K562 (cell line): ENCODE measurements at regions not wholly inside any gene's neighbourhood (a gene's known extent, or its start where the extent isn't known, plus 50 kb on each side); places are given as distances from the start of the nearest gene placed in this dataset.

ENCODE experiments used
- ELF4 ChIP-seq: fragments of 450-650 bp; formaldehyde crosslinking; IDR thresholded peaks from 2 replicates; pipeline ENCODE4 v1.4.0; 2022; ENCODE audit warnings: missing genetic modification characterization
- ILF3 ChIP-seq: fragments of 450-650 bp; IDR thresholded peaks from 2 replicates; pipeline ENCODE4 v1.6.1; 2018; ENCODE audit warnings: antibody characterized with exemption, mild to moderate bottlenecking, moderate library complexity, borderline replicate concordance
- POLR2A ChIP-seq: fragments of 450-650 bp; conservative IDR thresholded peaks from 2 replicates; pipeline ENCODE4 v1.6.1; 2016
- SPI1 ChIP-seq: IDR thresholded peaks from 2 replicates; pipeline ENCODE4 v1.6.1; 2011; ENCODE audit warnings: low read depth, low read length, control low read depth, borderline replicate concordance
- SRSF9 ChIP-seq: fragments of 200-400 bp; formaldehyde crosslinking; IDR thresholded peaks from 2 replicates; pipeline ENCODE4 v1.6.1; 2017; ENCODE audit warnings: low read depth, low read length, borderline replicate concordance
- TAF1 ChIP-seq: IDR thresholded peaks from 2 replicates; pipeline ENCODE4 v1.6.1; 2011; ENCODE audit warnings: mild to moderate bottlenecking, low read length, moderate library complexity; ENCODE audit not compliant: insufficient read depth, control insufficient read depth, severe bottlenecking; ENCODE audit errors: extremely low read depth
- ZKSCAN8 ChIP-seq: fragments of 200-800 bp; sonication (Bioruptor generic); IDR thresholded peaks from 2 replicates; pipeline ENCODE4 v1.6.1; 2016; ENCODE audit warnings: missing genetic modification characterization, missing compliant biosample characterization
- TF ChIP-seq, protein P1 (sequence below): sonication (generic); formaldehyde crosslinking; IDR thresholded peaks from 2 replicates; pipeline ENCODE4 v1.8.1; 2023; ENCODE audit warnings: mild to moderate bottlenecking, missing genetic modification reagents
- TF ChIP-seq, protein P2 (sequence below): fragments of 450-650 bp; IDR thresholded peaks from 2 replicates; pipeline ENCODE4 v1.6.1; 2018; ENCODE audit warnings: mild to moderate bottlenecking, low read depth; ENCODE audit not compliant: partially characterized antibody
- TF ChIP-seq, protein P3 (sequence below): sonication (generic); formaldehyde crosslinking; IDR thresholded peaks from 2 replicates; pipeline ENCODE4 v1.8.1; 2022; ENCODE audit warnings: missing genetic modification reagents

DNA sequence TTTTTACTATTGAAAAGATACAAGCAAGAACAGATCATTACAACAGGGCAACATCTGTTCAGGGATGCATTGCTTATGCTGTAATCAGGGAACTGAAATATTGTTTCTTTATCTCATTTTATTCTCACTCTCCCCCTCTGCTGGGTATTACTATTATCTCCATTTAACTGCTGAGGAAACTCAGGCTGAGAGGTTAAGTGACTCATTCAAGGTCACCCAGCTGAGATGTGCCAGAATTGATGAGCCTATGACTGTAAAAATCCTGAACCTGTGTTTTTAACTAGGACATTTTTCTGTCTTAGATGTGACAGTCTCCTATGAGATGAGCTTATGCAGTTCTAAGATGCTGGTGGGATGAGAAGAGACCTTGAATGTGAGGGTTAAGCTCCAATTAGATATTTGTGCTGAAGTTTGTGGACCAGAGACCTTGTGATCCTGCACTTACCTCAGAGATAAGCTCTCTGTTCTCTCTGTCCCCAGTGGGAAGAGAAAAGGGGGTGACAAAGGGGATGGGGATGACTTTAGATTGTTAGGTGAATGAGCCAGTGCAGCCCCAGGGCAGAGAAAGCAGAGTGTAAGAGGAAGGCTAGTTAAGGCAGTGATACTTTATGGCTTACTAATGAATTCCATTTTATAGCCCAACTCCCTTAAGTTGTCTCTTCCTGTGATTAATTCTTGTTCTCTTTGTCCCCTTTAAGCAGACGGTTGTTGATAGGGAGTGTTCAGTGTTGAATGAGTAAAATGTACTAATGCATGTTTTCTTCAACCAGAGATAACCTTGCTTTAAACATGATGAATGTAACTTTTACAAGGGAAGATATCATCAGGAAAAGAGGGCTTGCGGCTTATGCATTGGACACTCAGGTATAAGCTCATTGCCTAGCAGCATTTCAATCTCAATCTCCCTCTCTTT is 111.4 kb downstream of the HLX start:
- TF ChIP-seq ELF4 (no peak), ZKSCAN8 (CRISPR knock-in tag) (no peak), POLR2A (no peak), TAF1 (no peak), SPI1 (no peak), SRSF9 (no peak), ILF3 (no peak)
- TF ChIP-seq, protein P1, sequence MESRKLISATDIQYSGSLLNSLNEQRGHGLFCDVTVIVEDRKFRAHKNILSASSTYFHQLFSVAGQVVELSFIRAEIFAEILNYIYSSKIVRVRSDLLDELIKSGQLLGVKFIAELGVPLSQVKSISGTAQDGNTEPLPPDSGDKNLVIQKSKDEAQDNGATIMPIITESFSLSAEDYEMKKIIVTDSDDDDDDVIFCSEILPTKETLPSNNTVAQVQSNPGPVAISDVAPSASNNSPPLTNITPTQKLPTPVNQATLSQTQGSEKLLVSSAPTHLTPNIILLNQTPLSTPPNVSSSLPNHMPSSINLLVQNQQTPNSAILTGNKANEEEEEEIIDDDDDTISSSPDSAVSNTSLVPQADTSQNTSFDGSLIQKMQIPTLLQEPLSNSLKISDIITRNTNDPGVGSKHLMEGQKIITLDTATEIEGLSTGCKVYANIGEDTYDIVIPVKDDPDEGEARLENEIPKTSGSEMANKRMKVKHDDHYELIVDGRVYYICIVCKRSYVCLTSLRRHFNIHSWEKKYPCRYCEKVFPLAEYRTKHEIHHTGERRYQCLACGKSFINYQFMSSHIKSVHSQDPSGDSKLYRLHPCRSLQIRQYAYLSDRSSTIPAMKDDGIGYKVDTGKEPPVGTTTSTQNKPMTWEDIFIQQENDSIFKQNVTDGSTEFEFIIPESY: no peak
- TF ChIP-seq, protein P2, sequence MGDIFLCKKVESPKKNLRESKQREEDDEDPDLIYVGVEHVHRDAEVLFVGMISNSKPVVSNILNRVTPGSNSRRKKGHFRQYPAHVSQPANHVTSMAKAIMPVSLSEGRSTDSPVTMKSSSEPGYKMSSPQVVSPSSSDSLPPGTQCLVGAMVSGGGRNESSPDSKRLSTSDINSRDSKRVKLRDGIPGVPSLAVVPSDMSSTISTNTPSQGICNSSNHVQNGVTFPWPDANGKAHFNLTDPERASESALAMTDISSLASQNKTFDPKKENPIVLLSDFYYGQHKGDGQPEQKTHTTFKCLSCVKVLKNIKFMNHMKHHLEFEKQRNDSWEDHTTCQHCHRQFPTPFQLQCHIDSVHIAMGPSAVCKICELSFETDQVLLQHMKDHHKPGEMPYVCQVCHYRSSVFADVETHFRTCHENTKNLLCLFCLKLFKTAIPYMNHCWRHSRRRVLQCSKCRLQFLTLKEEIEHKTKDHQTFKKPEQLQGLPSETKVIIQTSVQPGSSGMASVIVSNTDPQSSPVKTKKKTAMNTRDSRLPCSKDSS: no peak
- TF ChIP-seq, protein P3, sequence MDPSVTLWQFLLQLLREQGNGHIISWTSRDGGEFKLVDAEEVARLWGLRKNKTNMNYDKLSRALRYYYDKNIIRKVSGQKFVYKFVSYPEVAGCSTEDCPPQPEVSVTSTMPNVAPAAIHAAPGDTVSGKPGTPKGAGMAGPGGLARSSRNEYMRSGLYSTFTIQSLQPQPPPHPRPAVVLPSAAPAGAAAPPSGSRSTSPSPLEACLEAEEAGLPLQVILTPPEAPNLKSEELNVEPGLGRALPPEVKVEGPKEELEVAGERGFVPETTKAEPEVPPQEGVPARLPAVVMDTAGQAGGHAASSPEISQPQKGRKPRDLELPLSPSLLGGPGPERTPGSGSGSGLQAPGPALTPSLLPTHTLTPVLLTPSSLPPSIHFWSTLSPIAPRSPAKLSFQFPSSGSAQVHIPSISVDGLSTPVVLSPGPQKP: no peak
